HCT116 (cell line): ENCODE measurements at regions not wholly inside any gene's neighbourhood (a gene's known extent, or its start where the extent isn't known, plus 50 kb on each side); places are given as distances from the start of the nearest gene placed in this dataset.
A peak's percentile ranks its signal among the peaks of the same experiment; 100 is the strongest.

Experiments used
- ATF3 ChIP-seq: IDR thresholded peaks from 2 replicates; pipeline ENCODE4 v1.6.1; 2012
- CEBPB ChIP-seq: IDR thresholded peaks from 2 replicates; pipeline ENCODE4 v1.6.1; 2012; ENCODE audit warnings: low read depth
- CTCF ChIP-seq, 3 experiments: fragments of 200-600 bp in 1 of 3; sonication (generic) in 1 of 3; IDR thresholded peaks in 2 of 3; conservative IDR thresholded peaks in 1 of 3; 2 replicates each; pipeline ENCODE4 v1.5.1; 2012 to 2017; ENCODE audit warnings: low read depth in 2 of 3, low read length in 2 of 3, antibody characterized with exemption in 1 of 3, borderline replicate concordance in 1 of 3, control low read depth in 1 of 3, mild to moderate bottlenecking in 1 of 3, mixed read lengths in 1 of 3, mixed run types in 1 of 3, moderate library complexity in 1 of 3; ENCODE audit not compliant: insufficient read depth in 1 of 3
- EZH2phosphoT487 ChIP-seq: fragments of 200-600 bp; IDR thresholded peaks from 2 replicates; pipeline ENCODE4 v1.6.1; 2018; ENCODE audit warnings: antibody characterized with exemption, borderline replicate concordance
- MAX ChIP-seq: IDR thresholded peaks from 2 replicates; pipeline ENCODE4 v1.6.1; 2012
- POLR2A ChIP-seq: IDR thresholded peaks from 2 replicates; pipeline ENCODE4 v1.7.0; 2011; ENCODE audit warnings: borderline replicate concordance; ENCODE audit not compliant: insufficient read depth, insufficient read length; ENCODE audit errors: extremely low read depth
- POLR2AphosphoS5 ChIP-seq: IDR thresholded peaks from 2 replicates; pipeline ENCODE4 v1.6.1; 2011; ENCODE audit warnings: mild to moderate bottlenecking, low read depth, low read length, moderate library complexity
- REST ChIP-seq: IDR thresholded peaks from 2 replicates; pipeline ENCODE4 v1.6.1; 2012; ENCODE audit warnings: low read depth
- SRF ChIP-seq: IDR thresholded peaks from 2 replicates; pipeline ENCODE4 v1.6.1; 2012; ENCODE audit warnings: low read depth

GRCh38 chr2:226659410-226659809 lies 140.2 kb downstream of the IRS1 start:
- TF ChIP-seq ATF3 (no peak), EZH2phosphoT487 (no peak), SRF (no peak), CTCF (IDR thresholded peaks at IDR 0.05 in 2 of 3, conservative IDR thresholded peaks at IDR 0.05 in 1 of 3; ENCODE audit: borderline replicate concordance in 1 of 3, insufficient read depth in 1 of 3, low read depth in 2 of 3, low read length in 2 of 3) (no peak), MAX (no peak), POLR2A (peak; percentile 25), REST (no peak), POLR2AphosphoS5 (no peak; the same call in 1 of the 2 replicates), CEBPB (no peak)
